Right cardiac atrium (tissue), 5 donors: ENCODE measurements at regions not wholly inside any gene's neighbourhood (a gene's known extent, or its start where the extent isn't known, plus 50 kb on each side); places are given as distances from the start of the nearest gene placed in this dataset.
"Not testable (repeated sequence)": the region's sequence is repeated elsewhere in the genome, so short reads cannot be mapped to it uniquely, and the experiment has no call there.

Experiments used
- ATAC-seq, 2 donors: fragments of 200-7000 bp; cut with Tn5 transposase; one replicate each; pipeline versions ENCODE4 v1.8.0 to v1.9.1; 2020; ENCODE audit warnings: moderate library complexity in 2 of 2, mild to moderate bottlenecking in 1 of 2
- DNase-seq, 3 donors: peaks; one replicate each; pipeline ENCODE4 v3.0.0-alpha.2; 2020
- H3K27ac ChIP-seq: one replicate; pipeline ENCODE4 v1.5.1; 2013; ENCODE audit warnings: mild to moderate bottlenecking, low read length, control low read depth, moderate library complexity
- H3K27me3 ChIP-seq: one replicate; pipeline ENCODE4 v1.6.1; 2013; ENCODE audit not compliant: control insufficient read depth, insufficient read depth
- H3K4me1 ChIP-seq: one replicate; pipeline ENCODE4 v1.6.1; 2013; ENCODE audit warnings: low read length; ENCODE audit not compliant: control insufficient read depth, insufficient read depth
- H3K4me3 ChIP-seq: one replicate; pipeline ENCODE4 v1.5.1; 2013; ENCODE audit warnings: low read length, control low read depth
- H3K9me3 ChIP-seq: one replicate; pipeline ENCODE4 v1.6.1; 2013; ENCODE audit warnings: low read length; ENCODE audit not compliant: control insufficient read depth
- WGBS: extraction: QIAGEN DNeasy Blood & Tissue Kit; methylation state at CpG from one replicate; pipeline ENCODE4 v1.1.7; 2013; 5-methylcytosine and 5-hydroxymethylcytosine counted together
- intact Hi-C, 4 donors: fragments of 100-400 bp; cut with DNase I; formaldehyde crosslinking; loops; one replicate each; pipeline versions ENCODE4 v1.11.0 to v1.14.0; 2022 to 2023
- donor health status: healthy with polysubstance abuse.
- donor health status: DM: no; HTN: yes; CAD: no.
- donor health status: DM: no; HTN: no; CAD: no.
- donor health status: DM: no; HTN: yes; CAD: no; lungs with severe emphysema.
- donor health status: DM: yes; HTN: yes; CAD: no.

GRCh38 chr2:212727751-212728150 lies 189.1 kb upstream of the ERBB4 start:
- no peak overlapping the region for H3K27ac ChIP-seq
- 77% methylated on average over 3 of the region's 3 CpGs for WGBS
- H3K4me1 ChIP-seq, result no peaks in the 10 kb centered on the region
- no peak for ATAC-seq
- no peak overlapping the region for H3K4me3 ChIP-seq
- intact Hi-C loops, result no loop called here
- H3K9me3 ChIP-seq, result no peaks in the 10 kb centered on the region
- DNase-seq, result no peak
- no peaks in the 10 kb centered on the region for H3K27me3 ChIP-seq

GRCh38 chr2:212726403-212726802 lies 187.8 kb upstream of the ERBB4 start:
- H3K27ac ChIP-seq, result no peak overlapping the region
- no peaks in the 10 kb centered on the region for H3K4me1 ChIP-seq
- no peaks in the 10 kb centered on the region for H3K9me3 ChIP-seq
- H3K27me3 ChIP-seq, result no peaks in the 10 kb centered on the region
- intact Hi-C loops, result no loop called here
- 66% methylated on average over 2 of the region's 2 CpGs for WGBS
- ATAC-seq (no peak), DNase-seq (no peak)
- no peak overlapping the region for H3K4me3 ChIP-seq

GRCh38 chr2:212725180-212725579 lies 186.6 kb upstream of the ERBB4 start:
- DNase-seq (no peak), ATAC-seq (no peak)
- WGBS, result 80% methylated on average over 4 of the region's 4 CpGs

GRCh38 chr2:212723226-212723625 lies 184.6 kb upstream of the ERBB4 start:
- H3K27ac ChIP-seq, result no peak overlapping the region
- no peaks in the 10 kb centered on the region for H3K4me1 ChIP-seq
- no peak for DNase-seq
- WGBS, result 53% methylated on average over 1 of the region's 1 CpG
- no peak for ATAC-seq
- no peaks in the 10 kb centered on the region for H3K9me3 ChIP-seq
- intact Hi-C loops, result no loop called here
- H3K4me3 ChIP-seq, result no peak overlapping the region
- no peaks in the 10 kb centered on the region for H3K27me3 ChIP-seq

More at GRCh38 chr2:212725180-212725579, 186.6 kb upstream of the ERBB4 start:
- H3K27ac ChIP-seq, result no peak overlapping the region
- H3K27me3 ChIP-seq, result no peaks in the 10 kb centered on the region
- H3K4me3 ChIP-seq, result no peak overlapping the region
- intact Hi-C loops, result no loop called here
- H3K9me3 ChIP-seq, result no peaks in the 10 kb centered on the region
- H3K4me1 ChIP-seq, result no peaks in the 10 kb centered on the region

GRCh38 chr2:212722046-212722445 lies 183.4 kb upstream of the ERBB4 start:
- WGBS, result 88% methylated on average over 1 of the region's 1 CpG
- Histone ChIP-seq H3K4me3 (no peak overlapping the region), H3K4me1 (no peaks in the 10 kb centered on the region), H3K27me3 (no peaks in the 10 kb centered on the region), H3K9me3 (no peaks in the 10 kb centered on the region), H3K27ac (no peak overlapping the region)
- intact Hi-C loops, result no loop called here
- no peak for ATAC-seq
- no peak for DNase-seq

GRCh38 chr2:212721026-212721451 lies 182.4 kb upstream of the ERBB4 start:
- H3K27me3 ChIP-seq, result no peaks in the 10 kb centered on the region
- H3K4me3 ChIP-seq, result no peak overlapping the region
- no peaks in the 10 kb centered on the region for H3K4me1 ChIP-seq
- ATAC-seq (no peak), DNase-seq (peak in 2 of 3 donors; percentile 41 to 59)
- 93% methylated on average over 38 of the region's 38 CpGs for WGBS
- H3K27ac ChIP-seq, result no peak overlapping the region
- no peaks in the 10 kb centered on the region for H3K9me3 ChIP-seq
- intact Hi-C loops, result no loop called here

- intact Hi-C loops, ATAC-seq: not testable (repeated sequence)
- whole genome bisulfite sequencing, result 27% methylated on average over 1 of the region's 1 CpG
Measured at GRCh38 chr2:212715411-212715810, 176.8 kb upstream of the ERBB4 start.

GRCh38 chr2:212713681-212714080 lies 175.1 kb upstream of the ERBB4 start:
- intact Hi-C loops, result no loop called here
- no peak for DNase-seq

More at GRCh38 chr2:212715411-212715810, 176.8 kb upstream of the ERBB4 start:
- H3K27ac ChIP-seq, H3K9me3 ChIP-seq, H3K27me3 ChIP-seq, H3K4me3 ChIP-seq, DNase-seq, H3K4me1 ChIP-seq: not testable (repeated sequence)

GRCh38 chr2:212712991-212713390 lies 174.4 kb upstream of the ERBB4 start:
- ATAC-seq (peak in 1 of 2 donors; percentile 55), DNase-seq (no peak)
- Histone ChIP-seq H3K9me3 (no peaks in the 10 kb centered on the region), H3K27me3 (no peaks in the 10 kb centered on the region), H3K4me1 (peaks cover 2% of the 10 kb centered on the region), H3K27ac (no peak overlapping the region), H3K4me3 (no peak overlapping the region)
- intact Hi-C loops, result no loop called here
- WGBS, result 53% methylated on average over 1 of the region's 1 CpG

More at GRCh38 chr2:212713681-212714080, 175.1 kb upstream of the ERBB4 start:
- H3K27me3 ChIP-seq, result no peaks in the 10 kb centered on the region
- H3K4me3 ChIP-seq, result no peak overlapping the region
- no peak overlapping the region for H3K27ac ChIP-seq
- ATAC-seq, result no peak
- peaks cover 2% of the 10 kb centered on the region for H3K4me1 ChIP-seq
- H3K9me3 ChIP-seq, result no peaks in the 10 kb centered on the region
- 34% methylated on average over 1 of the region's 1 CpG for WGBS

GRCh38 chr2:212712466-212712865 lies 173.9 kb upstream of the ERBB4 start:
- Histone ChIP-seq H3K27me3 (no peaks in the 10 kb centered on the region), H3K4me3 (no peak overlapping the region), H3K4me1 (peaks cover 2% of the 10 kb centered on the region), H3K27ac (no peak overlapping the region), H3K9me3 (no peaks in the 10 kb centered on the region)
- ATAC-seq, result peak in 1 of 2 donors; percentile 50
- intact Hi-C loops, result no loop called here
- WGBS, result 49% methylated on average over 5 of the region's 5 CpGs
- DNase-seq, result no peak

GRCh38 chr2:212711856-212712255 lies 173.3 kb upstream of the ERBB4 start:
- intact Hi-C loops, result no loop called here
- ATAC-seq, result no peak

GRCh38 chr2:212709280-212709679 lies 170.7 kb upstream of the ERBB4 start:
- H3K4me3 ChIP-seq, result no peak overlapping the region
- H3K4me1 ChIP-seq, result peaks cover 2% of the 10 kb centered on the region
- H3K27ac ChIP-seq, result no peak overlapping the region
- intact Hi-C loops, result no loop called here
- ATAC-seq (no peak), DNase-seq (no peak)
- no peaks in the 10 kb centered on the region for H3K9me3 ChIP-seq
- WGBS, result 73% methylated on average over 3 of the region's 3 CpGs
- H3K27me3 ChIP-seq, result no peaks in the 10 kb centered on the region

More at GRCh38 chr2:212711856-212712255, 173.3 kb upstream of the ERBB4 start:
- WGBS, result 61% methylated on average over 3 of the region's 3 CpGs
- Histone ChIP-seq H3K9me3 (no peaks in the 10 kb centered on the region), H3K4me1 (peaks cover 2% of the 10 kb centered on the region), H3K4me3 (no peak overlapping the region), H3K27ac (no peak overlapping the region), H3K27me3 (no peaks in the 10 kb centered on the region)
- DNase-seq, result no peak
